ENCODE measurements at regions not wholly inside any gene's neighbourhood (a gene's known extent, or its start where the extent isn't known, plus 50 kb on each side); places are given as distances from the start of the nearest gene placed in this dataset.
"Not testable (repeated sequence)": the region's sequence is repeated elsewhere in the genome, so short reads cannot be mapped to it uniquely, and the experiment has no call there.

GRCh38 chr22:11597666-11598358, 3930.2 kb upstream of the OR11H1 start:
- TF ChIP-seq, protein P1, sequence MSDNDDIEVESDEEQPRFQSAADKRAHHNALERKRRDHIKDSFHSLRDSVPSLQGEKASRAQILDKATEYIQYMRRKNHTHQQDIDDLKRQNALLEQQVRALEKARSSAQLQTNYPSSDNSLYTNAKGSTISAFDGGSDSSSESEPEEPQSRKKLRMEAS (IDR thresholded peaks at IDR 0.05; ENCODE audit: low read depth, low read length), result not testable (repeated sequence)
- TF ChIP-seq POLR2A (IDR thresholded peaks at IDR 0.05; ENCODE audit: extremely low read depth, insufficient read length); CTCF (IDR thresholded peaks at IDR 0.05; ENCODE audit: low read depth, low read length): not testable (repeated sequence)
